ENCODE measurements at regions not wholly inside any gene's neighbourhood (a gene's known extent, or its start where the extent isn't known, plus 50 kb on each side); places are given as distances from the start of the nearest gene placed in this dataset.

- H3K4me3 ChIP-seq (ENCODE audit: low read depth, low read length): no peak overlapping the region
- no peak for TF ChIP-seq CTCF (IDR thresholded peaks at IDR 0.05; ENCODE audit: low read depth, low read length)
Observed at GRCh38 chr20:63085151-63085861, 78.5 kb upstream of the BHLHE23 start.

GRCh38 chr20:63084563-63084927 is 77.8 kb upstream of the BHLHE23 start:
- no peak overlapping the region for H3K4me3 ChIP-seq (ENCODE audit: low read depth, low read length)

GRCh38 chr20:63083831-63084562 is 77.2 kb upstream of the BHLHE23 start:
- no peak overlapping the region for H3K4me3 ChIP-seq (ENCODE audit: low read depth, low read length)
- no peak for TF ChIP-seq CTCF (IDR thresholded peaks at IDR 0.05; ENCODE audit: low read depth, low read length)

More at GRCh38 chr20:63084563-63084927, 77.8 kb upstream of the BHLHE23 start:
- no peak for TF ChIP-seq CTCF (IDR thresholded peaks at IDR 0.05; ENCODE audit: low read depth, low read length)

- no peak for TF ChIP-seq CTCF (IDR thresholded peaks at IDR 0.05; ENCODE audit: low read depth, low read length)
- H3K4me3 ChIP-seq (ENCODE audit: low read depth, low read length): no peak overlapping the region
Observed at GRCh38 chr20:63082939-63083735, 76.4 kb upstream of the BHLHE23 start.

GRCh38 chr20:63082308-63082938 is 75.7 kb upstream of the BHLHE23 start:
- no peak for TF ChIP-seq CTCF (IDR thresholded peaks at IDR 0.05; ENCODE audit: low read depth, low read length)
- no peak overlapping the region for H3K4me3 ChIP-seq (ENCODE audit: low read depth, low read length)

- H3K4me3 ChIP-seq (ENCODE audit: low read depth, low read length): no peak overlapping the region
- no peak for TF ChIP-seq CTCF (IDR thresholded peaks at IDR 0.05; ENCODE audit: low read depth, low read length)
Observed at GRCh38 chr20:63081831-63082230, 75.1 kb upstream of the BHLHE23 start.
